GM23338 (cell line): ENCODE measurements at regions not wholly inside any gene's neighbourhood (a gene's known extent, or its start where the extent isn't known, plus 50 kb on each side); places are given as distances from the start of the nearest gene placed in this dataset.

Experiments used
- ATAC-seq: fragments of 200-7000 bp; cut with Tn5 transposase; 3 replicates; pipeline ENCODE4 v1.9.1; 2020
- DNase-seq: peaks from one replicate; pipeline ENCODE4 v3.0.0-alpha.2; 2015; ENCODE audit warnings: low spot score
- H2AFZ ChIP-seq: fragments of 200-600 bp; sonication (generic); 2 replicates; pipeline ENCODE4 v1.8.0; 2016; ENCODE audit warnings: antibody characterized with exemption, mild to moderate bottlenecking, moderate library complexity
- H3F3A ChIP-seq: fragments of 200-600 bp; sonication (generic); replicated peaks from 2 replicates; pipeline ENCODE4 v1.8.0; 2017; ENCODE audit warnings: antibody characterized with exemption, mixed run types, low read depth
- H3K27ac ChIP-seq: fragments of 200-600 bp; sonication (generic); 2 replicates; pipeline ENCODE4 v1.6.1; 2016; ENCODE audit warnings: low read depth
- H3K27me3 ChIP-seq: fragments of 200-600 bp; sonication (generic); 2 replicates; pipeline ENCODE4 v1.8.0; 2016; ENCODE audit warnings: mild to moderate bottlenecking, mixed run types, moderate library complexity; ENCODE audit not compliant: insufficient read depth
- H3K36me3 ChIP-seq: fragments of 200-600 bp; sonication (generic); 2 replicates; pipeline ENCODE4 v1.8.0; 2016; ENCODE audit warnings: mild to moderate bottlenecking; ENCODE audit not compliant: insufficient read depth
- H3K4me1 ChIP-seq: fragments of 200-600 bp; sonication (generic); 2 replicates; pipeline ENCODE4 v1.8.0; 2016; ENCODE audit warnings: mild to moderate bottlenecking, moderate library complexity; ENCODE audit not compliant: insufficient read depth
- H3K4me2 ChIP-seq: fragments of 200-600 bp; sonication (generic); 2 replicates; pipeline ENCODE4 v1.7.1; 2017; ENCODE audit warnings: mixed run types
- H3K4me3 ChIP-seq: fragments of 200-600 bp; sonication (generic); 2 replicates; pipeline ENCODE4 v1.6.1; 2016; ENCODE audit warnings: mixed run types
- H3K79me2 ChIP-seq: fragments of 200-600 bp; sonication (generic); replicated peaks from 2 replicates; pipeline ENCODE4 v1.8.0; 2017; ENCODE audit warnings: mild to moderate bottlenecking; ENCODE audit not compliant: insufficient read depth
- H3K9me2 ChIP-seq: fragments of 200-600 bp; sonication (generic); 2 replicates; pipeline ENCODE4 v1.8.0; 2017; ENCODE audit not compliant: insufficient read depth
- H4K20me1 ChIP-seq: fragments of 200-600 bp; sonication (generic); replicated peaks from 2 replicates; pipeline ENCODE4 v1.8.0; 2017; ENCODE audit warnings: mild to moderate bottlenecking; ENCODE audit not compliant: insufficient read depth
- H3K27ac Mint-ChIP-seq: 2 replicates; pipeline ENCODE4 v1.8.0; 2020; ENCODE audit warnings: inconsistent platforms, mild to moderate bottlenecking, moderate library complexity, mixed read lengths
- H3K27me3 Mint-ChIP-seq: 3 replicates; pipeline ENCODE4 v1.8.0; 2022; ENCODE audit warnings: low read depth, mild to moderate bottlenecking, moderate library complexity, mixed read lengths, inconsistent platforms; ENCODE audit not compliant: insufficient read depth, poor library complexity
- H3K36me3 Mint-ChIP-seq: 3 replicates; pipeline ENCODE4 v1.8.0; 2021; ENCODE audit warnings: low read depth, mild to moderate bottlenecking, inconsistent platforms, moderate library complexity, mixed read lengths
- H3K4me1 Mint-ChIP-seq: 3 replicates; pipeline ENCODE4 v1.8.0; 2020; ENCODE audit warnings: mild to moderate bottlenecking, inconsistent platforms, mixed read lengths
- H3K4me3 Mint-ChIP-seq: 3 replicates; pipeline ENCODE4 v1.8.0; 2021; ENCODE audit warnings: moderate library complexity, mild to moderate bottlenecking, inconsistent platforms, mixed read lengths
- H3K9me3 Mint-ChIP-seq: 3 replicates; pipeline ENCODE4 v1.8.0; 2020; ENCODE audit warnings: moderate library complexity, mild to moderate bottlenecking, inconsistent platforms, mixed read lengths
- CREB1 ChIP-seq: fragments of 250-450 bp; sonication (Bioruptor Pico); IDR thresholded peaks from 2 replicates; pipeline ENCODE4 v1.5.0; 2020; ENCODE audit warnings: low read depth, mild to moderate bottlenecking, moderate library complexity
- EZH2 ChIP-seq: fragments of 200-600 bp; sonication (generic); IDR thresholded peaks from one replicate; pipeline ENCODE4 v1.8.0; 2017; ENCODE audit warnings: antibody characterized with exemption, mild to moderate bottlenecking, low read depth; ENCODE audit not compliant: unreplicated experiment
- EZH2phosphoT487 ChIP-seq: fragments of 200-600 bp; sonication (generic); IDR thresholded peaks from one replicate; pipeline ENCODE4 v1.8.1; 2018; ENCODE audit warnings: antibody characterized with exemption; ENCODE audit not compliant: unreplicated experiment
- JUNB ChIP-seq: IDR thresholded peaks from one replicate; pipeline ENCODE4 v1.6.1; 2016; ENCODE audit warnings: antibody characterized with exemption; ENCODE audit not compliant: unreplicated experiment
- NANOG ChIP-seq: IDR thresholded peaks from 2 replicates; pipeline ENCODE4 v1.6.1; 2016; ENCODE audit warnings: antibody characterized with exemption, borderline replicate concordance
- POLR2AphosphoS5 ChIP-seq: IDR thresholded peaks from 2 replicates; pipeline ENCODE4 v1.6.1; 2016; ENCODE audit warnings: antibody characterized with exemption, low read depth
- REST ChIP-seq: IDR thresholded peaks from one replicate; pipeline ENCODE4 v1.6.1; 2018; ENCODE audit warnings: antibody characterized with exemption; ENCODE audit not compliant: unreplicated experiment
- STAT1 ChIP-seq: IDR thresholded peaks from one replicate; pipeline ENCODE4 v1.6.1; 2016; ENCODE audit warnings: antibody characterized with exemption; ENCODE audit not compliant: unreplicated experiment
- ZNF114 ChIP-seq: fragments of 250-450 bp; sonication (Bioruptor Pico); IDR thresholded peaks from 2 replicates; pipeline ENCODE4 v1.5.0; 2020; ENCODE audit warnings: mild to moderate bottlenecking, moderate library complexity
- ZNF331 ChIP-seq: fragments of 250-450 bp; sonication (Bioruptor Pico); IDR thresholded peaks from 2 replicates; pipeline ENCODE4 v1.5.0; 2020; ENCODE audit warnings: low read depth, mild to moderate bottlenecking, moderate library complexity
- TF ChIP-seq, protein P1 (sequence below): fragments of 250-450 bp; sonication (Bioruptor Pico); IDR thresholded peaks from 2 replicates; pipeline ENCODE4 v1.5.0; 2020; ENCODE audit warnings: mild to moderate bottlenecking, moderate library complexity
- TF ChIP-seq, protein P2 (sequence below), 2 experiments: fragments of 200-600 bp in 1 of 2; sonication (generic) in 1 of 2; conservative IDR thresholded peaks; 2 replicates each; pipeline versions ENCODE4 v1.5.1 to v1.6.1; 2016 to 2017; ENCODE audit warnings: antibody characterized with exemption in 2 of 2, low read depth in 2 of 2, mild to moderate bottlenecking in 2 of 2, moderate library complexity in 1 of 2
- TF ChIP-seq, protein P3 (sequence below): IDR thresholded peaks from 2 replicates; pipeline ENCODE4 v1.6.1; 2016; ENCODE audit warnings: antibody characterized with exemption

- no peak overlapping the region for H3K4me3 Mint-ChIP-seq
- H3K9me2 ChIP-seq = peaks cover 20% of the 10 kb centered on the region; the same call in 1 of the 2 replicates
- H3K27ac Mint-ChIP-seq = no peak overlapping the region
- no peak overlapping the region for H3K4me3 ChIP-seq
- H2AFZ ChIP-seq = no peak overlapping the region
- H3K36me3 ChIP-seq = no peaks in the 10 kb centered on the region
- H3K27me3 Mint-ChIP-seq = peaks cover 1% of the 10 kb centered on the region
- no peak for DNase-seq
- H3K4me1 ChIP-seq = no peaks in the 10 kb centered on the region
- H4K20me1 ChIP-seq = no peaks in the 10 kb centered on the region
- ATAC-seq = no peak
- H3K79me2 ChIP-seq = no peaks in the 10 kb centered on the region
- no peak overlapping the region for H3K27ac ChIP-seq
- no peak overlapping the region for H3K4me2 ChIP-seq
- no peaks in the 10 kb centered on the region for H3K27me3 ChIP-seq
- TF ChIP-seq NANOG = no peak
- no peak for TF ChIP-seq CREB1 (CRISPR knock-in tag)
- TF ChIP-seq, protein P1, sequence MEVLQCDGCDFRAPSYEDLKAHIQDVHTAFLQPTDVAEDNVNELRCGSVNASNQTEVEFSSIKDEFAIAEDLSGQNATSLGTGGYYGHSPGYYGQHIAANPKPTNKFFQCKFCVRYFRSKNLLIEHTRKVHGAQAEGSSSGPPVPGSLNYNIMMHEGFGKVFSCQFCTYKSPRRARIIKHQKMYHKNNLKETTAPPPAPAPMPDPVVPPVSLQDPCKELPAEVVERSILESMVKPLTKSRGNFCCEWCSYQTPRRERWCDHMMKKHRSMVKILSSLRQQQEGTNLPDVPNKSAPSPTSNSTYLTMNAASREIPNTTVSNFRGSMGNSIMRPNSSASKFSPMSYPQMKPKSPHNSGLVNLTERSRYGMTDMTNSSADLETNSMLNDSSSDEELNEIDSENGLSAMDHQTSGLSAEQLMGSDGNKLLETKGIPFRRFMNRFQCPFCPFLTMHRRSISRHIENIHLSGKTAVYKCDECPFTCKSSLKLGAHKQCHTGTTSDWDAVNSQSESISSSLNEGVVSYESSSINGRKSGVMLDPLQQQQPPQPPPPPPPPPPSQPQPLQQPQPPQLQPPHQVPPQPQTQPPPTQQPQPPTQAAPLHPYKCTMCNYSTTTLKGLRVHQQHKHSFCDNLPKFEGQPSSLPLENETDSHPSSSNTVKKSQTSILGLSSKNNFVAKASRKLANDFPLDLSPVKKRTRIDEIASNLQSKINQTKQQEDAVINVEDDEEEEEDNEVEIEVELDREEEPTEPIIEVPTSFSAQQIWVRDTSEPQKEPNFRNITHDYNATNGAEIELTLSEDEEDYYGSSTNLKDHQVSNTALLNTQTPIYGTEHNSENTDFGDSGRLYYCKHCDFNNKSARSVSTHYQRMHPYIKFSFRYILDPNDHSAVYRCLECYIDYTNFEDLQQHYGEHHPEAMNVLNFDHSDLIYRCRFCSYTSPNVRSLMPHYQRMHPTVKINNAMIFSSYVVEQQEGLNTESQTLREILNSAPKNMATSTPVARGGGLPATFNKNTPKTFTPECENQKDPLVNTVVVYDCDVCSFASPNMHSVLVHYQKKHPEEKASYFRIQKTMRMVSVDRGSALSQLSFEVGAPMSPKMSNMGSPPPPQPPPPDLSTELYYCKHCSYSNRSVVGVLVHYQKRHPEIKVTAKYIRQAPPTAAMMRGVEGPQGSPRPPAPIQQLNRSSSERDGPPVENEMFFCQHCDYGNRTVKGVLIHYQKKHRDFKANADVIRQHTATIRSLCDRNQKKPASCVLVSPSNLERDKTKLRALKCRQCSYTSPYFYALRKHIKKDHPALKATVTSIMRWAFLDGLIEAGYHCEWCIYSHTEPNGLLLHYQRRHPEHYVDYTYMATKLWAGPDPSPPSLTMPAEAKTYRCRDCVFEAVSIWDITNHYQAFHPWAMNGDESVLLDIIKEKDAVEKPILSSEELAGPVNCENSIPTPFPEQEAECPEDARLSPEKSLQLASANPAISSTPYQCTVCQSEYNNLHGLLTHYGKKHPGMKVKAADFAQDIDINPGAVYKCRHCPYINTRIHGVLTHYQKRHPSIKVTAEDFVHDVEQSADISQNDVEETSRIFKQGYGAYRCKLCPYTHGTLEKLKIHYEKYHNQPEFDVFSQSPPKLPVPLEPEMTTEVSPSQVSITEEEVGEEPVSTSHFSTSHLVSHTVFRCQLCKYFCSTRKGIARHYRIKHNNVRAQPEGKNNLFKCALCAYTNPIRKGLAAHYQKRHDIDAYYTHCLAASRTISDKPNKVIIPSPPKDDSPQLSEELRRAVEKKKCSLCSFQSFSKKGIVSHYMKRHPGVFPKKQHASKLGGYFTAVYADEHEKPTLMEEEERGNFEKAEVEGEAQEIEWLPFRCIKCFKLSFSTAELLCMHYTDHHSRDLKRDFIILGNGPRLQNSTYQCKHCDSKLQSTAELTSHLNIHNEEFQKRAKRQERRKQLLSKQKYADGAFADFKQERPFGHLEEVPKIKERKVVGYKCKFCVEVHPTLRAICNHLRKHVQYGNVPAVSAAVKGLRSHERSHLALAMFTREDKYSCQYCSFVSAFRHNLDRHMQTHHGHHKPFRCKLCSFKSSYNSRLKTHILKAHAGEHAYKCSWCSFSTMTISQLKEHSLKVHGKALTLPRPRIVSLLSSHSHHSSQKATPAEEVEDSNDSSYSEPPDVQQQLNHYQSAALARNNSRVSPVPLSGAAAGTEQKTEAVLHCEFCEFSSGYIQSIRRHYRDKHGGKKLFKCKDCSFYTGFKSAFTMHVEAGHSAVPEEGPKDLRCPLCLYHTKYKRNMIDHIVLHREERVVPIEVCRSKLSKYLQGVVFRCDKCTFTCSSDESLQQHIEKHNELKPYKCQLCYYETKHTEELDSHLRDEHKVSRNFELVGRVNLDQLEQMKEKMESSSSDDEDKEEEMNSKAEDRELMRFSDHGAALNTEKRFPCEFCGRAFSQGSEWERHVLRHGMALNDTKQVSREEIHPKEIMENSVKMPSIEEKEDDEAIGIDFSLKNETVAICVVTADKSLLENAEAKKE = no peak
- no peak for TF ChIP-seq STAT1
- no peak for TF ChIP-seq ZNF114 (CRISPR knock-in tag)
- TF ChIP-seq, protein P2, sequence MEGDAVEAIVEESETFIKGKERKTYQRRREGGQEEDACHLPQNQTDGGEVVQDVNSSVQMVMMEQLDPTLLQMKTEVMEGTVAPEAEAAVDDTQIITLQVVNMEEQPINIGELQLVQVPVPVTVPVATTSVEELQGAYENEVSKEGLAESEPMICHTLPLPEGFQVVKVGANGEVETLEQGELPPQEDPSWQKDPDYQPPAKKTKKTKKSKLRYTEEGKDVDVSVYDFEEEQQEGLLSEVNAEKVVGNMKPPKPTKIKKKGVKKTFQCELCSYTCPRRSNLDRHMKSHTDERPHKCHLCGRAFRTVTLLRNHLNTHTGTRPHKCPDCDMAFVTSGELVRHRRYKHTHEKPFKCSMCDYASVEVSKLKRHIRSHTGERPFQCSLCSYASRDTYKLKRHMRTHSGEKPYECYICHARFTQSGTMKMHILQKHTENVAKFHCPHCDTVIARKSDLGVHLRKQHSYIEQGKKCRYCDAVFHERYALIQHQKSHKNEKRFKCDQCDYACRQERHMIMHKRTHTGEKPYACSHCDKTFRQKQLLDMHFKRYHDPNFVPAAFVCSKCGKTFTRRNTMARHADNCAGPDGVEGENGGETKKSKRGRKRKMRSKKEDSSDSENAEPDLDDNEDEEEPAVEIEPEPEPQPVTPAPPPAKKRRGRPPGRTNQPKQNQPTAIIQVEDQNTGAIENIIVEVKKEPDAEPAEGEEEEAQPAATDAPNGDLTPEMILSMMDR (conservative IDR thresholded peaks at IDR 0.05; ENCODE audit: low read depth in 2 of 2) = no peak
- no peak for TF ChIP-seq EZH2
- TF ChIP-seq, protein P3, sequence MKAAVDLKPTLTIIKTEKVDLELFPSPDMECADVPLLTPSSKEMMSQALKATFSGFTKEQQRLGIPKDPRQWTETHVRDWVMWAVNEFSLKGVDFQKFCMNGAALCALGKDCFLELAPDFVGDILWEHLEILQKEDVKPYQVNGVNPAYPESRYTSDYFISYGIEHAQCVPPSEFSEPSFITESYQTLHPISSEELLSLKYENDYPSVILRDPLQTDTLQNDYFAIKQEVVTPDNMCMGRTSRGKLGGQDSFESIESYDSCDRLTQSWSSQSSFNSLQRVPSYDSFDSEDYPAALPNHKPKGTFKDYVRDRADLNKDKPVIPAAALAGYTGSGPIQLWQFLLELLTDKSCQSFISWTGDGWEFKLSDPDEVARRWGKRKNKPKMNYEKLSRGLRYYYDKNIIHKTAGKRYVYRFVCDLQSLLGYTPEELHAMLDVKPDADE = no peak
- no peak for TF ChIP-seq ZNF331
- no peak for TF ChIP-seq POLR2AphosphoS5
- no peak for TF ChIP-seq EZH2phosphoT487
- no peak for TF ChIP-seq REST
- TF ChIP-seq JUNB = no peak
- no peaks in the 10 kb centered on the region for H3K36me3 Mint-ChIP-seq
- no peaks in the 10 kb centered on the region for H3F3A ChIP-seq
- H3K9me3 Mint-ChIP-seq = no peaks in the 10 kb centered on the region
- no peaks in the 10 kb centered on the region for H3K4me1 Mint-ChIP-seq
Measured at GRCh38 chr21:35198982-35199732, 150.1 kb upstream of the RUNX1 start.
